NOMO-1 treated with DMSO at 0.1 percent for 48 hours (cell line): ENCODE measurements at regions not wholly inside any gene's neighbourhood (a gene's known extent, or its start where the extent isn't known, plus 50 kb on each side); places are given as distances from the start of the nearest gene placed in this dataset.
A peak's percentile ranks its signal among the peaks of the same experiment; 100 is the strongest.

Experiments used
- DNase-seq: peaks from one replicate; lab custom pipeline; 2025; ENCODE audit not compliant: unreplicated experiment; lab: John Stamatoyannopoulos, UW

- no peak for DNase-seq
Observed at GRCh38 chr6:54632984-54633565, 213.5 kb upstream of the FAM83B start.

GRCh38 chr6:54633601-54634000 is 213.0 kb upstream of the FAM83B start:
- no peak for DNase-seq

GRCh38 chr6:54640911-54641310 is 205.7 kb upstream of the FAM83B start:
- DNase-seq = no peak

DNA sequence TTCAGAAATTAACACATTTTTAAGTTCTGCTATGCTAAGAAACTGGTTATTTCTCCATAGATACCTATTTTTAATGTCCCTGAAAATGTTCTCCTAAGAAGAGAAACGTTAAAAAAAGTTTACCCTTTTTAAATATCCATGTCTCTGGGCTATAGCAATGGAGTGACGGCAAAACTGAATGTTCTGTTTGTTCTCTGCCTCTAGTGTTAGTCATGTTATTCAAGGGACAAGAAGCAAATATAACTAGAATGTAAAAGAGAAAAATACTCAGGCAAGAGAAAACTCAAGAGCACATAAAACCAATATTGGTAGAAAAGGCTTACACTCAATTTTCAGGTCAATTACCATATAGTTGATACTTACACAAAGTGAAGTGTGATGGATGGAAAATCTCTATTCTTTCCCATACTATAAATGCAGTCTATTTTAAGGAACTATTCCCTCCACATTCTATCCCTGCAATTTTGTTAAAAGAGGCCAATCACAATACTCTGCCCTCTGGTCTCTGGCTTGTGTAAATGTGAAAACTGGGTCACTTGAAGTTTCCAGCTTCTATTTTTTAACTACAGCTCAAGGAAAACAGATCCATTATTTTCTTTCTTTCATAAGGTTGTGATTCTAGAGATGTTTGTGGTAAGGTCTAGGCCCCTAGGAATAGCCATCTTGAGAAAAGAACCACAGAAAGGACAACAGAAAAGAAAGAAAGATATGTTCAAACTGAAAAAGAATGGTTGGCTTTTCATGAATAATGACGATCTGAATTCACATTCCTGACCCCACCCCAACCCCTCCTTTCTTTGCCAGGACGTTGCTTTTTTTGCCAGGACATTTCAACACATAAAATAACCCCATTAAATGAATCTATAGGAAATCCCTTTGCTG is 200.3 kb upstream of the FAM83B start:
- no peak for DNase-seq

DNA sequence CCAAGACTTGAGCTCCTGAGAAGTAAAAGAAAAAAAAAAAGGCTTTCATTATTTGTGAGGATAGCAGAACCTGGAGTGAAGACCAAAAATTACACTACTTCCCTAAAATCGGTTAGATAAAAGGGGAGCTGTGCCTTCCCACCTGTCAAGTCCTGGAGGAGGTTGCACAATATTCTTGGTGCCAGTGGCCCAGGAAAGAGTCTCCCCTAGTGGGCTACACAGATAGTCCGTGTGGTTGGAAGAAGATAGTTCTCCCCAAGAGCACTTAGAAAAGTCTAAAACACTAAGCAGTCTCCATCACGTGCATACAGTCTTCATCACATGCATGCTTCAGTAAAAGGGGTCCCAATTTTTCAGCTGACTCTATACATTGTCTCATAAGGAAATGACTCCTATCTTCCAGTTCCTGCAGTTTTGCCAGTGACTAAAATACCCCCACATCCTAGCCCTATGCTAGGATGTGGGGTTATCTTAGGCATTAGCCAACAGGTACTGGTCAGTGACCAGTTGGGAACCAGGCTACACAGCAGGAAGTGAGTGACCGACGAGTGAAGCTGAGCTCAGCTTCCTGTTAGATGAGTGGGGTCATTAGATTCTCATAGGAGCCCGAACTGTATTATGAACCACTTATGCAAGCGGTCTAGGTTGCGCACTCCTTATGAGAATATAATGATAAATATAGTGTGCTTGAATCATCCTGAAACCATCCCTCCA is 199.5 kb upstream of the FAM83B start:
- DNase-seq = no peak

GRCh38 chr6:54654381-54654780 is 192.2 kb upstream of the FAM83B start:
- DNase-seq = no peak

DNA sequence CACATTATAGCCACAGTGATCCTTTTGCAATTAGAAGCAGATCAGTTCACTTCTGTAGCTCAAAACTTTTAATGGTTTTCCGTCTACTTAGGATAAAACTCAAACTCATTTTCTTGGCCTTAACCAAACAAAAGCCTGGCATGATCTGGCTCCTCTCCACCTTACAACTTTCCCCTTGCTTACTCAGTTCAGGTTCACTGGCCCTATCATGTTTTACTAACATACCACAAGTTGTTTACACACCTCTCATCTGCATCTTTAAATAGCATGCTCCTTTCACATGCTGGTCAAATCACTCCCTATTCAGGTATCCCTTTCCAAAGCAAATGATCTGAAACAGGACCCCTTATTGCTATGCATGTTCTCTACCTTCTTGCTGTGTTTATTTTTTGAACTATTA is 191.4 kb upstream of the FAM83B start:
- no peak for DNase-seq

DNA sequence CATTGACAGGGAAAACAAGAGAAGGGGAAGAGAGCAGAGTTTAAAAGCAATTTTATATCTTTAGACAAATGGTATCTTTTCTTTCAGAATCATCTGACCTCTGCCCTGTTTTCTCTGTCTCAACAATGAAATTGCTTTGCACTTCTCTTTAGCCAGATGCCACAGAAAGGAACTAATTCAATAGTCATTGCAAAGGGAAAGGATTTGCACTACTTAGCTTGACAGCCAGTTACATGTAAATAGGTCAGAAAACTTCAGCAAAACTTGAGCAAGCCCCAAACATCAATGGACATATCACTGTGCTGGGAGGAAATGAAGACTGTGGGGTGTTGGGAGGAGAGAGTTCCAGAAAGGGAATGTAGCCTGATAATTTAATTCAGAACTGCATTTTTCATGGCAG is 181.3 kb upstream of the FAM83B start:
- DNase-seq = no peak

DNA sequence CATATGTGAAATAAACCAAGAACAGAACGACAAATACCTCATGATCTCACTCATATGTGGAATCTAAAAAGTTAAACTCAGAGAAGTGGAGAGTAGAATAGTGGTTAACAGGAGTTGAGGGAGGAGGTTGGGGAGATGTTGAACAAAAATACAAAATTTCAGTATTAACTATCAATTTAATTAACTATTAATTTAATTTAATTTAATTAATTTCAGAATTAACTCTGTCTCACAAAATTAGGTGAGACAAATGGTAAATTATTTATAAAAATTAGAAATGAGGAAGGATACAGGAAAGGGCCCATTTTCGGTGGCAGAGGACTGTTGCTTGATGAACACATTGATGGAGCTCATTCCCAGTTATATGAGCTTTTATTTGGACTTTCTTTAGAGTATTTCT is 166.0 kb upstream of the FAM83B start:
- DNase-seq = no peak

DNA sequence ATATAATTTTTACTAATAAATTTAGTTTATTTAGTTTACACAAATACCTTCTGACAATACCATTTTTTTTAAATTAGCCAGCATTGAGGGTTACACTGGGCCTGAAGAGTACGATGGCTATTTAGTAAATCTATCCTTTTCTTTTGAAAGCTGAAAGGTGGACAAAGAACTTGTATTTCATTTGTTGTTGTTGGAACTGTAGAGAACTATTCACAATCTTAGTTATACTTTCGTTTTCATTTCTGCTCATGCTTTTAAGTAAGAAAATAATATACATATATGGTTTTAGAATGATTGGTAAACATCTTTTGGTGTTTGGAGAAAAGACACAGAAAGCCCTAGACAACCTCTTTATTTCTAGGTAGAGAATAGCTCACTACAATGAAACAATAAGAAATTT is 165.3 kb upstream of the FAM83B start:
- DNase-seq = no peak

DNA sequence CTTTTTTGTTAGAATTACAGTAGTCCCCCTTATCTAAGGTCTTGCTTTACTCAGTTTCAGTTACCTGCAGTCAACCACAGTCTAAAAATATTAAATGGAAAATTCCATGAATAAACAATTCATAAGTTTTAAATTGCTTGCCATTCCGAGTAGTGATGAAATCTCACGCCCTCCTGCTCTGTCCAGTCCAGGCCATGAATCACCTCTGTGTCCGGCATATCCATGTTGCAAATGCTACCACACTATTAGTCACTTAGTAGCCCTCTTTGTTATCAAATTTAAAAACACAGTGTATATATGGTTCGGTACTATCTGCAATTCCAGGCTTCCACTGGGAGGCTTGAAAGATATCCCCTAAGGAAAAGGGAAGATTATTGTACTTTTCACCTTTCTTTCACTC is 164.6 kb upstream of the FAM83B start:
- DNase-seq = no peak

- no peak for DNase-seq
Observed at GRCh38 chr6:54689620-54690019, 157.0 kb upstream of the FAM83B start.

DNA sequence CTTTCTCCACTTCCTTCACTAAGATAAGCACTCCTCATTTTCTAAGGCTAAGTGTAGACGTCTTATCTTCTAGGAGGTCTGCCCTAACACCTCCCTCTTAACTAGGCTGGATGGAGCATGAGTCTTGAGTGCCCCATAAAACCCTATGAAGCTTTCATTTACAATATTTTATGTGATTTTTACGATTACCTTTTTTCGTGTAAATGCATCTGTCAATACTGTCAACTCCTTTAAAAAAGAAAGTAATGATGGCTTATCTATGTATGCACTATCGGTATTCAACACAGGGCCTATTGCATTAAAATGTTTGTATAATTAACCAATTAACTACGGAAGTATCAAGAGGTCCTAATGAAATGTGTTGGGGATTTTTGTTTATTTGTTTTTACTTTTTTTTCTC is 156.0 kb upstream of the FAM83B start:
- no peak for DNase-seq

GRCh38 chr6:54694928-54695532 is 151.5 kb upstream of the FAM83B start:
- DNase-seq = no peak

DNA sequence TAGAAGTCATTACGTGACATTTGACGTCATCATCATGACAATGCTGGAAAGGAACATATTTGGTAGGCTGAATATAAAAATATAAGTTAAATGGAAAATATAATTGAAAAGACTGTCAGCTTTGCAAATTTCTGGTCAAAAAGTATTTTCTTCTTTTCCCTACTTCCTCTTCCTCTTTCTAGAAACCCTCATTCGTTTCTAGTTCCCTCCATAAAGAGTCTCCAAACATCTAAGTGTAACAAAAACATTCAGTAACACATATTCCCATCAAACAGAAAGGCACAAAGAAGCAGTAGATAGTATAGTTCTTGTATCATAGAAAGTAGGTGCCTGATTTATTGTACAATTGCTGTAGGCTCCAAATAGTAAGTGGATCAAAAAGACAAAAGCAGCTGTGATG is 150.8 kb upstream of the FAM83B start:
- peak; percentile 77 for DNase-seq

DNA sequence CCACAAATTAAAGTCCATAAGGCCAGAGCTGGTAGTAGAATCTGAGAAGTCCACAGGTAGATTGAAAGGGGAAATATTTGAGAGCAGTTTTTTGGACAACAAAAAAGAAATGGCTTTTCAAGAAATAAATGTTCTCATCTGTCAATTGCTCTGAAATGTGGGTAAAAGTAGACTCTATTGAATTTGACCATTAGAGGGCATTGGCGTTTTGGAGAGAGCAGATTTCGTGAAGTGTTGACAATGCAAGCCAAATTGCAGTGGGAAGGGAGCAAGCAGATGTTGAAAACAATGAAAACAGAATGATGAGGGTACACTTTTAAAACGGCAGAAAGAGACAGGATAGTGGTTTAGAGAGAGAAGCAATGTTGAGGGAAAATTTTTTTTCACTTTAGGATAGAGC is 149.1 kb upstream of the FAM83B start:
- DNase-seq = no peak

DNA sequence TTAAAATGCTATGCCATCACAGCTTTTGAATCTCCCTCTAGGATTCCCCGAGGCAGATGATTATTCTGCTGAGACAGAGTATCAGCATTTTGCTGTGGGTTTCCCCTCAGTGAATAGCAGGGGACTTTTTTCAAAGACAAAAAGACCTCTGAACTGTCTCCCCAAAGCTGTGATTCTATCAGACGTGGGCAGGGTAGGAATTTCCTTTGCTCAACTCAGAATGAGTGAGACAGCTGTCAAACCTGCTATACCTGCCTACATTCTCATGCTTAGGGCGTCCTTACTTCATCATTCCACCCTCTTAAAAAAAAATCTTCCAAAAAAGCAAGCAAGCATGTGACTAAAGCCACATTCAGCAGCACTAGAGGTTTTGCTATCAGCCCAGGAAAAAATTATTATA is 147.6 kb upstream of the FAM83B start:
- DNase-seq = no peak

DNA sequence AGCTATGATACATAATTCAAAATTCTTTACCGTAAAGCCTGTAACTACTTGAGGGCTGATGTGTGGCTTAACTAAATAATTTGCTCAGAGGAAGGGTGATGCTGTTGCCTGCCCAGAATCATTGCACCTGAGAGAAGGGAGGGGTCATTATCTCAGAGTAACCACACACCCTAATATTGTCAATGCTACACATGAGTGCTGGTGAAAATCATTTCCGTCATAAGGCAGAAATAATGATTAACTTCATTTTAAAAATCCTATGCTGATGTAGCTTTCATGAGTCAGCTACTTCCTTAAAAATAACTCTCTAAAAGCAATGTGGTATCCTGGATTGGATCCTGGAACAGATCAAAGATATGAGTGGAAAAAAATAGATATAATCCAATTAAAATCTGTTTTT is 146.4 kb upstream of the FAM83B start:
- DNase-seq = no peak

DNA sequence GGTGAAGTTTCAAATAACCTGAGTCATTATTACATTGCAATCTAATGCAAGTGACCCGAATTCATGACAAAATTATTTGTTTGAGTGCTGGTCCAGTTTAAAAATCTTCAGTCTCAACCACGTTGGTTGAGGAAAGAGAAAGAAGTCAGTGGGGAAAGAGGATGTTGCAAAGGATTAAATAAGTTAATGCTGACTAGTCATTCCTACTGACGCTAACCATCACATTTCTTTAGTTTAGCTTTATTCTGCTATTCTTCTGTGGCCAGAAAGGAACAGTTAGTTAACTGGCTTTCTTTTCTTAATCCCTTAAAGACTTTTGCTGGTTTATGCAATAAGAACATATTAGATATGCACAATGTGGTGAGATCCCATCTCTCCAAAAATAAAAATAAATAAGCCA is 143.8 kb upstream of the FAM83B start:
- DNase-seq = no peak

GRCh38 chr6:54706391-54706790 is 140.2 kb upstream of the FAM83B start:
- no peak for DNase-seq

GRCh38 chr6:54706844-54707605 is 139.5 kb upstream of the FAM83B start:
- no peak for DNase-seq
